ENCODE measurements at regions not wholly inside any gene's neighbourhood (a gene's known extent, or its start where the extent isn't known, plus 50 kb on each side); places are given as distances from the start of the nearest gene placed in this dataset.

DNA sequence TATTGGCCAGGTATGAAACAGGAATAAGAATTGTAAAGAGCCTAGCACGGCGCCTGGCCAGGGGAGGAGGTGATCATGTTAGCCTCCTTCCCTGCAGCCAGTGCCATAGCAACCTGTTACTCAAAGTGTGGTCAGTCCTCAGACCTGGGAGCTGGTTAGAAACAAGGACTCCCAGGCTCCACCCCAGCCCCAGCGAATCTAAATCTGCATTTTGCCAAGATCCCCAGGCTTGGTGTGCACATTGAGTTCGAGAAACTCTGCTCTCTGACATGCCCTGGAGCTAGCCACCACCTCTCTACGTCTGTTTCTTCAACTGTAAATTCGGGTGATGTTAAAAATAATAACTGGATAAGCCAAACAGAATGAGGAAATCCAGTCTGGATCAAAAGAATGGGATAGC, 56.1 kb upstream of the ALX4 start:
- Histone ChIP-seq H3K4me2 (ENCODE audit: control insufficient read depth, extremely low read depth, insufficient read depth, low read depth, low read length) (no peak overlapping the region), H3K27me3 (ENCODE audit: control insufficient read depth, extremely low read depth, insufficient read depth, low read length) (peaks cover 34% of the 10 kb centered on the region), H3K79me2 (ENCODE audit: control insufficient read depth, insufficient read depth, low read length) (no peaks in the 10 kb centered on the region), H3K9ac (ENCODE audit: control insufficient read depth, extremely low read depth, insufficient read depth, low read length) (no peak overlapping the region), H4K20me1 (ENCODE audit: control insufficient read depth, extremely low read depth, insufficient read depth, low read length) (no peaks in the 10 kb centered on the region), H3K27ac (ENCODE audit: control insufficient read depth, insufficient read depth, low read length) (no peak overlapping the region), H2AFZ (ENCODE audit: control insufficient read depth, low read length) (no peak overlapping the region), H3K4me1 (ENCODE audit: control insufficient read depth, extremely low read depth, insufficient read depth, low read length) (no peaks in the 10 kb centered on the region), H3K9me3 (ENCODE audit: control insufficient read depth, low read depth, low read length) (no peaks in the 10 kb centered on the region), H3K4me3 (ENCODE audit: control insufficient read depth in 2 of 3, extremely low read depth in 1 of 3, insufficient read depth in 2 of 3, low read depth in 1 of 3, low read length in 3 of 3) (no peak overlapping the region), H3K9me1 (ENCODE audit: control insufficient read depth, extremely low read depth, insufficient read depth, low read length) (no peaks in the 10 kb centered on the region), H3K36me3 (ENCODE audit: control insufficient read depth in 2 of 2, extremely low read depth in 1 of 2, insufficient read depth in 2 of 2, low read length in 2 of 2) (no peaks in the 10 kb centered on the region)
- TF ChIP-seq EZH2 (IDR thresholded peaks at IDR 0.05; ENCODE audit: low read length): no peak
- TF ChIP-seq, protein P1, sequence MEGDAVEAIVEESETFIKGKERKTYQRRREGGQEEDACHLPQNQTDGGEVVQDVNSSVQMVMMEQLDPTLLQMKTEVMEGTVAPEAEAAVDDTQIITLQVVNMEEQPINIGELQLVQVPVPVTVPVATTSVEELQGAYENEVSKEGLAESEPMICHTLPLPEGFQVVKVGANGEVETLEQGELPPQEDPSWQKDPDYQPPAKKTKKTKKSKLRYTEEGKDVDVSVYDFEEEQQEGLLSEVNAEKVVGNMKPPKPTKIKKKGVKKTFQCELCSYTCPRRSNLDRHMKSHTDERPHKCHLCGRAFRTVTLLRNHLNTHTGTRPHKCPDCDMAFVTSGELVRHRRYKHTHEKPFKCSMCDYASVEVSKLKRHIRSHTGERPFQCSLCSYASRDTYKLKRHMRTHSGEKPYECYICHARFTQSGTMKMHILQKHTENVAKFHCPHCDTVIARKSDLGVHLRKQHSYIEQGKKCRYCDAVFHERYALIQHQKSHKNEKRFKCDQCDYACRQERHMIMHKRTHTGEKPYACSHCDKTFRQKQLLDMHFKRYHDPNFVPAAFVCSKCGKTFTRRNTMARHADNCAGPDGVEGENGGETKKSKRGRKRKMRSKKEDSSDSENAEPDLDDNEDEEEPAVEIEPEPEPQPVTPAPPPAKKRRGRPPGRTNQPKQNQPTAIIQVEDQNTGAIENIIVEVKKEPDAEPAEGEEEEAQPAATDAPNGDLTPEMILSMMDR (optimal IDR thresholded peaks at IDR 0.05 in 1 of 3, IDR thresholded peaks at IDR 0.05 in 1 of 3, conservative IDR thresholded peaks at IDR 0.05 in 1 of 3; ENCODE audit: extremely low read depth in 1 of 3, insufficient read depth in 2 of 3, low read length in 3 of 3): no peak
- DNase-seq (ENCODE audit: low read depth, low spot score): no peak
- dilution Hi-C loops (cut with MboI; ENCODE audit: extremely low pct_ligation_motif_present, low sequenced_read_pairs): no loop called here
- no peak for FAIRE-seq

DNA sequence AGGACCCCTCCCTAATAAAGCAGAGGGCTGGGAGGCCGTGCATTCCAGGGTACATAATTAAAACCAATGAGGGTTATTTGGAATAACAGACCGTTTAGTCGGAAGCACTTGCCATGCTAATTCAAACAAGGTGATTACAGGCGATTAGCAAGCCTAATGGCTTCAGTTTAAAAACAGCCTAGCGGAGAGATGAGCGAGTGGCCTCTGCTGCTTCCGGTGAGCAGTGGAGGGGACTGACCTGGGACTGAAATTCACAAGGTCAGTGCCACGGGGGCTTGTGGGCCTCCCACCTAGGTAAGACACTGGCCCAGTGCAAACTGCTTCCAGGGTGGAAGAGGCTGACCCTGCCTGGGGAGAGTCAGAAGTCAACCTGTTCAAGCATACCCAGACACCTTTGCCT, 56.8 kb upstream of the ALX4 start:
- no peak overlapping the region for H3K4me3 ChIP-seq (ENCODE audit: control insufficient read depth in 2 of 3, extremely low read depth in 1 of 3, insufficient read depth in 2 of 3, low read depth in 1 of 3, low read length in 3 of 3)
- FAIRE-seq (no peak), DNase-seq (ENCODE audit: low read depth, low spot score) (no peak)
- H3K4me1 ChIP-seq (ENCODE audit: control insufficient read depth, extremely low read depth, insufficient read depth, low read length): no peaks in the 10 kb centered on the region
- H3K9me1 ChIP-seq (ENCODE audit: control insufficient read depth, extremely low read depth, insufficient read depth, low read length): no peaks in the 10 kb centered on the region
- no peaks in the 10 kb centered on the region for H4K20me1 ChIP-seq (ENCODE audit: control insufficient read depth, extremely low read depth, insufficient read depth, low read length)
- dilution Hi-C loops (cut with MboI; ENCODE audit: extremely low pct_ligation_motif_present, low sequenced_read_pairs): no loop called here
- no peak overlapping the region for H2AFZ ChIP-seq (ENCODE audit: control insufficient read depth, low read length)
- no peaks in the 10 kb centered on the region for H3K36me3 ChIP-seq (ENCODE audit: control insufficient read depth in 2 of 2, extremely low read depth in 1 of 2, insufficient read depth in 2 of 2, low read length in 2 of 2)
- H3K27ac ChIP-seq (ENCODE audit: control insufficient read depth, insufficient read depth, low read length): no peak overlapping the region
- no peaks in the 10 kb centered on the region for H3K9me3 ChIP-seq (ENCODE audit: control insufficient read depth, low read depth, low read length)
- no peaks in the 10 kb centered on the region for H3K79me2 ChIP-seq (ENCODE audit: control insufficient read depth, insufficient read depth, low read length)
- no peak overlapping the region for H3K9ac ChIP-seq (ENCODE audit: control insufficient read depth, extremely low read depth, insufficient read depth, low read length)
- H3K4me2 ChIP-seq (ENCODE audit: control insufficient read depth, extremely low read depth, insufficient read depth, low read depth, low read length): no peak overlapping the region
- peaks cover 34% of the 10 kb centered on the region for H3K27me3 ChIP-seq (ENCODE audit: control insufficient read depth, extremely low read depth, insufficient read depth, low read length)
- TF ChIP-seq, protein P1 (optimal IDR thresholded peaks at IDR 0.05 in 1 of 3, IDR thresholded peaks at IDR 0.05 in 1 of 3, conservative IDR thresholded peaks at IDR 0.05 in 1 of 3; ENCODE audit: extremely low read depth in 1 of 3, insufficient read depth in 2 of 3, low read length in 3 of 3): no peak
- TF ChIP-seq EZH2 (IDR thresholded peaks at IDR 0.05; ENCODE audit: low read length): no peak
